ENCODE measurements at regions not wholly inside any gene's neighbourhood (a gene's known extent, or its start where the extent isn't known, plus 50 kb on each side); places are given as distances from the start of the nearest gene placed in this dataset.

- Histone ChIP-seq H3K36me3 (no peaks in the 10 kb centered on the region), H3K27ac (no peak overlapping the region), H3K4me3 (no peak overlapping the region), H3K27me3 (peaks cover 0 to 11% of the 10 kb centered on the region in 2 donors), H3K4me1 (no peaks in the 10 kb centered on the region), H3K9me3 (no peaks in the 10 kb centered on the region)
- TF ChIP-seq CTCF (IDR thresholded peaks at IDR 0.05): no peak
- no peak for DNase-seq
- no peak for ATAC-seq
- intact Hi-C loops (cut with DNase I): no loop called here
Measured at GRCh38 chr21:45354970-45355369, 50.0 kb upstream of the COL18A1 start.

Data from left lung (tissue), 4 donors.